ENCODE measurements at regions not wholly inside any gene's neighbourhood (a gene's known extent, or its start where the extent isn't known, plus 50 kb on each side); places are given as distances from the start of the nearest gene placed in this dataset.

DNA sequence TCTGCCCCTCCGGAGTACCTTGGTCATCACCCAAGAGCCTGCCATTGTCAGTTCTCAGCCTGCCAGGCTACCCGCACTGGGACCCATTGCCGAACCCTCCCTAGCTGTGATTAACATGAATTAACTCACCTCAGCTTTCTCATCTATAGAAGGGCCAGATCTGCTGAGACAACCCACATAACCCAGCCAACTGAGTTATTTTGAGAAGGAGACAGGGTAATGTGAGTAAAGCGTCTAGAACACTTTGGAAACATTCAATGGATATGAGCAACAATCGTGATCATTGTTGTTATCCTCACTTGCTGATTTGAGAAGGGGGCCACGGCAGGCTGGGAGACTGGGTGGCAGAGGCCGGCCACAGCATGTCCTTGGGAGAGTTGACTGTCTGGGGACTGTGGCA is 196.8 kb downstream of the GLI2 start:
- Histone ChIP-seq H3K4me3 (no peak overlapping the region), H3K9me3 (ENCODE audit: low read depth) (no peaks in the 10 kb centered on the region), H3K79me2 (no peaks in the 10 kb centered on the region), H2AFZ (no peak overlapping the region), H3K27me3 (no peaks in the 10 kb centered on the region), H3K36me3 (replicated peaks; ENCODE audit: insufficient read depth, low read depth) (no peaks in the 10 kb centered on the region), H3K27ac (no peak overlapping the region), H3K4me1 (ENCODE audit: insufficient read depth) (peaks cover 38% of the 10 kb centered on the region), H3K9me2 (replicated peaks; ENCODE audit: insufficient read depth) (no peaks in the 10 kb centered on the region), H3K4me2 (no peak overlapping the region), H4K20me1 (ENCODE audit: insufficient read depth, poor library complexity, severe bottlenecking) (no peaks in the 10 kb centered on the region)
- no peak for TF ChIP-seq EZH2 (IDR thresholded peaks at IDR 0.05; ENCODE audit: borderline replicate concordance)
- TF ChIP-seq EZH2phosphoT487 (IDR thresholded peaks at IDR 0.05; ENCODE audit: low read depth, severe bottlenecking, unreplicated experiment) = no peak
- TF ChIP-seq, protein P1, sequence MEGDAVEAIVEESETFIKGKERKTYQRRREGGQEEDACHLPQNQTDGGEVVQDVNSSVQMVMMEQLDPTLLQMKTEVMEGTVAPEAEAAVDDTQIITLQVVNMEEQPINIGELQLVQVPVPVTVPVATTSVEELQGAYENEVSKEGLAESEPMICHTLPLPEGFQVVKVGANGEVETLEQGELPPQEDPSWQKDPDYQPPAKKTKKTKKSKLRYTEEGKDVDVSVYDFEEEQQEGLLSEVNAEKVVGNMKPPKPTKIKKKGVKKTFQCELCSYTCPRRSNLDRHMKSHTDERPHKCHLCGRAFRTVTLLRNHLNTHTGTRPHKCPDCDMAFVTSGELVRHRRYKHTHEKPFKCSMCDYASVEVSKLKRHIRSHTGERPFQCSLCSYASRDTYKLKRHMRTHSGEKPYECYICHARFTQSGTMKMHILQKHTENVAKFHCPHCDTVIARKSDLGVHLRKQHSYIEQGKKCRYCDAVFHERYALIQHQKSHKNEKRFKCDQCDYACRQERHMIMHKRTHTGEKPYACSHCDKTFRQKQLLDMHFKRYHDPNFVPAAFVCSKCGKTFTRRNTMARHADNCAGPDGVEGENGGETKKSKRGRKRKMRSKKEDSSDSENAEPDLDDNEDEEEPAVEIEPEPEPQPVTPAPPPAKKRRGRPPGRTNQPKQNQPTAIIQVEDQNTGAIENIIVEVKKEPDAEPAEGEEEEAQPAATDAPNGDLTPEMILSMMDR (IDR thresholded peaks at IDR 0.05; ENCODE audit: poor library complexity) = no peak
- 84% methylated on average over 7 of the region's 7 CpGs for WGBS (ENCODE audit: low lambda C conversion rate, missing lambda C conversion rate)
- no peak for DNase-seq (ENCODE audit: low spot score)

DNA sequence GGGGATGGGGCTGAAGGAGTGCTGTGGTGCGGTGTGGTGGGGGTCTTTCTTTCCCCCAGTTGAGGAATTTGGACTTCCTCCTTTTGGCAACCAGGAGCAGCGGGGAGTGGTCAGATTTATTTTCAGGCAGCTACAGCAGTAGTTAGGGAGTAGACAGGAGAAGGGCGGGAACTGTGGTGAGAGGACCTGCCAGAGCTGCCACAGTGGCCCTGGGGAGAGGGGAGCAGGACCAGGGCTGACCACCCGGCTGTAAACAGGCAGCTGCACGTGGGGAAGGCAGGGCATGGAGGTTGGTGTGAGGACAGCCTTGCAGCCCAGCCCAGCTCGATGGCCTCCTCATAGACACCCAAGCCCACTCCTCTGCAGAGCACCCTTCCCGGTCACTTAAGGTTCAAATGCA is 197.2 kb downstream of the GLI2 start:
- no peak for TF ChIP-seq EZH2 (IDR thresholded peaks at IDR 0.05; ENCODE audit: borderline replicate concordance)
- TF ChIP-seq, protein P1 (IDR thresholded peaks at IDR 0.05; ENCODE audit: poor library complexity) = no peak
- TF ChIP-seq EZH2phosphoT487 (IDR thresholded peaks at IDR 0.05; ENCODE audit: low read depth, severe bottlenecking, unreplicated experiment) = no peak
- Histone ChIP-seq H3K9me2 (replicated peaks; ENCODE audit: insufficient read depth) (no peaks in the 10 kb centered on the region), H2AFZ (no peak overlapping the region), H4K20me1 (ENCODE audit: insufficient read depth, poor library complexity, severe bottlenecking) (no peaks in the 10 kb centered on the region), H3K4me2 (no peak overlapping the region), H3K27ac (no peak overlapping the region), H3K79me2 (no peaks in the 10 kb centered on the region), H3K27me3 (no peaks in the 10 kb centered on the region), H3K9me3 (ENCODE audit: low read depth) (no peaks in the 10 kb centered on the region), H3K36me3 (replicated peaks; ENCODE audit: insufficient read depth, low read depth) (no peaks in the 10 kb centered on the region), H3K4me3 (no peak overlapping the region), H3K4me1 (ENCODE audit: insufficient read depth) (peaks cover 42% of the 10 kb centered on the region)
- WGBS (ENCODE audit: low lambda C conversion rate, missing lambda C conversion rate) = 83% methylated on average over 7 of the region's 7 CpGs
- no peak for DNase-seq (ENCODE audit: low spot score)

DNA sequence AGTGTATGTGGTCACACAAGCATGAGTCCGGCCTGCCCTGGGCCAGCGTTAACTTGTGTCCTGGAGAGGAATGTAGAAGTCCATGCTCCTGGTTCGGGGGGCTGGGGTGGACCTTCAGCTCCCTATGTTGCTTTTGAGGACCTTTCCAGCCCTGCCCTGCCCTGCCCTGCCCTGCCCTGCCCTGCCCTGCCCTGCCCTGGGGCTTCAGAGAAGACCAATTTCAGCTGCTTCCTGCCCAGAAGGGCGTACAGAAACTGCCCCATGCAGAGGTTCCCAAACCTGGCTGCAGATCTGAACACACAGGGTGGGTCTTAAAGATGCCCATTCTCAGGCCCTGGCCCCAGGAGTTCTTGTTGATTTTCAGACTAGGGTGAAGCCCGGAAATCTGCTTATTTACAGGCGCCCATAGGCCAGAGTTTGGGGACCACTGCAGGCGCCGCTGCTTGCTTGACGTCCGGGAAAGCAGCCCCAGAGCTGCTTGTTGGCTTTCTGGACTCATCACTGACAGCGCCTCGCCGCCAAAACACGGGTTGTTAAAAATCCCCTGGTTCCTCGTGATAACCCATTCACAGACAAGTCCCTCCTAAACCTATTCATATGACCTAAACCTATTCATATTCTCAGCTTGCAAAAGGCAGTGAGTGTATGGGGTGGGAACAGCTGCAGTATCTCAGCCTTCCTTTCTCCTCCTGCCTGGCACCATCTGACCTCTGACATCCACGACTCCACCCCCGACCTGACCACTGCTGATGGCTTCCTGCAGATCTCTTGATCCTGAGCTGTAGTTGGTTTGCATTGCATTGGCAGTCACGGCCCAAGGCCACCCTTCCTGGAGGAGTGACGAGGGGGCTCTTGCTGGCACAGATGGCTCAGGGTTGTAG is 198.3 kb downstream of the GLI2 start:
- Histone ChIP-seq H3K4me3 (no peak overlapping the region), H3K36me3 (replicated peaks; ENCODE audit: insufficient read depth, low read depth) (no peaks in the 10 kb centered on the region), H3K27ac (peak overlapping the region; percentile 68), H3K27me3 (no peaks in the 10 kb centered on the region), H3K4me2 (peak overlapping the region; percentile 46), H3K9me3 (ENCODE audit: low read depth) (no peaks in the 10 kb centered on the region), H3K9me2 (replicated peaks; ENCODE audit: insufficient read depth) (no peaks in the 10 kb centered on the region), H2AFZ (no peak overlapping the region), H3K79me2 (no peaks in the 10 kb centered on the region), H3K4me1 (ENCODE audit: insufficient read depth) (peaks cover 53% of the 10 kb centered on the region), H4K20me1 (ENCODE audit: insufficient read depth, poor library complexity, severe bottlenecking) (no peaks in the 10 kb centered on the region)
- WGBS (ENCODE audit: low lambda C conversion rate, missing lambda C conversion rate) = 71% methylated on average over 19 of the region's 19 CpGs
- no peak for DNase-seq (ENCODE audit: low spot score)
- TF ChIP-seq EZH2 (IDR thresholded peaks at IDR 0.05; ENCODE audit: borderline replicate concordance) (no peak), EZH2phosphoT487 (IDR thresholded peaks at IDR 0.05; ENCODE audit: low read depth, severe bottlenecking, unreplicated experiment) (no peak)
- TF ChIP-seq, protein P1 (IDR thresholded peaks at IDR 0.05; ENCODE audit: poor library complexity) = no peak
